ENCODE measurements at regions not wholly inside any gene's neighbourhood (a gene's known extent, or its start where the extent isn't known, plus 50 kb on each side); places are given as distances from the start of the nearest gene placed in this dataset.

DNA sequence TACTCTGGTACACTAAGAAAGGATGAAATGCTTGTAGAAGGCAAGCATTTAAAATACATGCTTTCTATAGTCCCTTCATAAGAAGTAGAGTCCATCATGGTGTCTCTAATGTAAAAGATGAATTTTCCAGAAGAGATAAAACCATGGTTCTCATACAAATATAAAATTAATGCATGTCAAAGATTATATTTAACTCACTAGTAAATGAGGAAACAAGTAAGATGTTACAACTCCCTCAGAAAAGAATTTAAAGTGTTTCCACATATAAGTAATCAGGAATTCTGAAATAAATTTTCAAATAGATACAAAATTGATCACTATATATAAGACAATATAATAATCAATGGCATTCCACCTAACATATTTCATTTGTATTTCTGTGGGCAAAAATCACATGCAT is 570.3 kb upstream of the CCDC54 start:
- no peak overlapping the region for H3K4me3 ChIP-seq (ENCODE audit: low read depth, low read length)
- DNase-seq (ENCODE audit: low read depth), result no peak
- TF ChIP-seq CTCF (conservative IDR thresholded peaks at IDR 0.05; ENCODE audit: low read depth, low read length), result no peak

DNA sequence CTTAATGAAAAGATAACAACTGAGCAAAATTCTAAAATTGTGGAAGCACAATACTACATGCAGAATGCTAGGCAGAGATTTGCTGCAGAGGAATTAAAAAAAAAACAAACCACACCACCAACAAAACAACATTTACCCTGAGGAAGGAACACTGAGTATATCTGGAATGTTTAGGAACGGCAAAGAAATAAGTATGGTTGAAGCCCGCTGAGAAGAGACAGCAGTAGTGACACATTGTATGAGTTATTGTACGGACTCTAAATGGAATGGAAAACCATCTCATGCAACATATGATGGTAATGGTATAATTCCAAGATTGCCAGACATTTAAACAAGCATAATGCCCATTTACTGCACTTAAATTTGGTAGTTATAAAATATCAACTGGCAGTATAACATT is 568.2 kb upstream of the CCDC54 start:
- H3K4me3 ChIP-seq (ENCODE audit: low read depth, low read length), result no peak overlapping the region
- TF ChIP-seq CTCF (conservative IDR thresholded peaks at IDR 0.05; ENCODE audit: low read depth, low read length), result no peak
- no peak for DNase-seq (ENCODE audit: low read depth)

DNA sequence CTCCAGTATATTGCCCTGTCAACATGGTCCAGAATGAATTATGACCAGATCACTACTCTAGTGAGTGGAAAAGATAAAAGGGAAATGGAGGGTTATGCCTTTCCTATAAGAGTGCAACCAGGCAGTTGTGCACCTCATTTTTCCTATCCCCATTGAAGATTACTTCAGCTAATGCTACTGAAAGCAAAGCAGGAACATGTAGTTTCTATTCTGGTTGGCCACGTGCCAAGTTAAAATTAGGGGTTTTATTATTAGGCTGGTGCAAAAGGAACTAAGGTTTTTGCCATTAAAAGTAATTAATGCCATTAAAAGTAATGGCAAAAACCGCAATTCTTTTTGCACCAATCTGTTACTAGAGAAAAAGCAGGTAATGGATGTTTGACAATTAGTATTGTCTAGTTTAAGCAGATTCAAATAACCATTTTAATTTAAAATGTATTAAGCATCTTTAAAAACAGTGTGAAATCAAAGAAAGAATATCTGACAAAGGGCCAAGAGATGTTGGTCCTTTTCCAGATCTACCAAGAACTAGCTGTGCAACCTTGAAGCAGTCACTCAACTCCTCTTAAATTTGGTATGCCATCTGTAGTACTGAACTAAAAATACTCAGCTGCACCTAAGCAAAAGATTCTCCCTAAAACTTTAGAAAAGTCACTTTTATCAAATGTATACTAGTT is 567.5 kb upstream of the CCDC54 start:
- TF ChIP-seq CTCF (conservative IDR thresholded peaks at IDR 0.05; ENCODE audit: low read depth, low read length), result no peak
- DNase-seq (ENCODE audit: low read depth), result no peak
- H3K4me3 ChIP-seq (ENCODE audit: low read depth, low read length), result no peak overlapping the region

DNA sequence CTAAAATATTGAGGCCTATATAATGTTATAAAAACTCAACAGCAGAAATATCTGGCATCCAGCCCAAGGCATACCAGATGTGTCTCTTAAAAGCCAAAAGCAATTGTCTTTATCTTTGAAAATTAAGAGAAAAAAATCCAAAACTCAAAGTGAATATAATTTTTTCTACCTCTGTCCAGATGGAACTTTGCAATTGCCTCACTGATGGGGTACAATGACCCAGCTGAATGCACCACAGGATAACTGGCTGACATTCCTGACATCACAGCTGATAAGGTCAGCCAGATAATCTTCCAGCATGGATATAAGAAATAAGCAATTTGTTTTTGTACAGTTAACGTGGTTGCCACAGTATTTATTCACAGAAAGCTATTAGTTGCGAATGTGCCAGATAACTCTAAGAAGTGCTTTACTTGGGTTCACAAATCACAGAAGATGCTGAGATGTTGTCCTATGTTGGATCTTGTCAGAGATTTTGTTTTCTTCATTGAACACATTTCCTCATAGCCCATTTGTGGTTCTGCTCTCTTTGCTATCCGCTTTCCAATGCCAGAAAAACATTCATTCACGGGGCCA is 566.9 kb upstream of the CCDC54 start:
- no peak for TF ChIP-seq CTCF (conservative IDR thresholded peaks at IDR 0.05; ENCODE audit: low read depth, low read length)
- no peak for DNase-seq (ENCODE audit: low read depth)
- H3K4me3 ChIP-seq (ENCODE audit: low read depth, low read length), result no peak overlapping the region

DNA sequence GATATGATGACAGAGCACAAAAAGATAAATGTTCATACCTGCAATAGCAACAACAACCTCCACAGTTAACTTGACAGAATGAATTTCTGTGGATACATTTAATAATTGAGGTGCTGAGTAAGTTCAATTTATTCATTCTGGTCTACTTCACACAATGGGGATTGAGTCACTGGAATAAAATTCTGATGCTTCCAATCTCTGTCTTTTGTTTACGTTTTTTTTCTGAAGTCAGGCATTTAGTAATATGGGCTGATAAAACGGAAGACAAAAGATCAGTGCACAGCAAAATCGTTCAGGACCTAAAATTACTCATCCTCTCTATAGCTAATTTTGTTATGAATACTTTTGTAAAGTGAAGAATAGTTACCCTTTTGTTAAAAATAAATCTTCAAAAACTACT is 565.9 kb upstream of the CCDC54 start:
- TF ChIP-seq CTCF (conservative IDR thresholded peaks at IDR 0.05; ENCODE audit: low read depth, low read length), result no peak
- no peak overlapping the region for H3K4me3 ChIP-seq (ENCODE audit: low read depth, low read length)
- no peak for DNase-seq (ENCODE audit: low read depth)

GRCh38 chr3:106813742-106814141 is 563.5 kb upstream of the CCDC54 start:
- no peak for TF ChIP-seq CTCF (conservative IDR thresholded peaks at IDR 0.05; ENCODE audit: low read depth, low read length)
- H3K4me3 ChIP-seq (ENCODE audit: low read depth, low read length), result no peak overlapping the region
- no peak for DNase-seq (ENCODE audit: low read depth)

- no peak overlapping the region for H3K4me3 ChIP-seq (ENCODE audit: low read depth, low read length)
- no peak for DNase-seq (ENCODE audit: low read depth)
- no peak for TF ChIP-seq CTCF (conservative IDR thresholded peaks at IDR 0.05; ENCODE audit: low read depth, low read length)
These were observed 563.0 kb upstream of the CCDC54 start for GRCh38 chr3:106814231-106814630.
